HCT116 (cell line): ENCODE measurements at regions not wholly inside any gene's neighbourhood (a gene's known extent, or its start where the extent isn't known, plus 50 kb on each side); places are given as distances from the start of the nearest gene placed in this dataset.

Experiments
- CBX3 ChIP-seq: IDR thresholded peaks from 2 replicates; pipeline ENCODE4 v1.6.1; 2012; ENCODE audit warnings: low read depth
- ELF1 ChIP-seq: IDR thresholded peaks from 2 replicates; pipeline ENCODE4 v1.6.1; 2012; ENCODE audit warnings: low read depth, borderline replicate concordance
- EZH2 ChIP-seq: fragments of 200-600 bp; sonication (generic); IDR thresholded peaks from 2 replicates; pipeline ENCODE4 v1.6.1; 2017; ENCODE audit warnings: antibody characterized with exemption, mixed run types
- EZH2phosphoT487 ChIP-seq: fragments of 200-600 bp; IDR thresholded peaks from 2 replicates; pipeline ENCODE4 v1.6.1; 2018; ENCODE audit warnings: antibody characterized with exemption, borderline replicate concordance
- JUND ChIP-seq: IDR thresholded peaks from 2 replicates; pipeline ENCODE4 v1.6.1; 2012
- POLR2A ChIP-seq: IDR thresholded peaks from 2 replicates; pipeline ENCODE4 v1.7.0; 2011; ENCODE audit warnings: borderline replicate concordance; ENCODE audit not compliant: insufficient read depth, insufficient read length; ENCODE audit errors: extremely low read depth
- POLR2AphosphoS5 ChIP-seq: IDR thresholded peaks from 2 replicates; pipeline ENCODE4 v1.6.1; 2011; ENCODE audit warnings: mild to moderate bottlenecking, low read depth, low read length, moderate library complexity
- RAD21 ChIP-seq: IDR thresholded peaks from 2 replicates; pipeline ENCODE4 v1.6.1; 2012; ENCODE audit warnings: low read depth, mild to moderate bottlenecking
- YY1 ChIP-seq: IDR thresholded peaks from 2 replicates; pipeline ENCODE4 v1.6.1; 2011; ENCODE audit warnings: low read length, low read depth, moderate library complexity, mild to moderate bottlenecking; ENCODE audit not compliant: insufficient replicate concordance; ENCODE audit errors: extremely low read depth
- TF ChIP-seq, protein P1 (sequence below): IDR thresholded peaks from 2 replicates; pipeline ENCODE4 v1.6.1; 2012
- TF ChIP-seq, protein P2 (sequence below), 3 experiments: fragments of 200-600 bp in 1 of 3; sonication (generic) in 1 of 3; IDR thresholded peaks in 2 of 3; conservative IDR thresholded peaks in 1 of 3; 2 replicates each; pipeline ENCODE4 v1.5.1; 2012 to 2017; ENCODE audit warnings: low read depth in 2 of 3, low read length in 2 of 3, antibody characterized with exemption in 1 of 3, borderline replicate concordance in 1 of 3, control low read depth in 1 of 3, mild to moderate bottlenecking in 1 of 3, mixed read lengths in 1 of 3, mixed run types in 1 of 3, moderate library complexity in 1 of 3; ENCODE audit not compliant: insufficient read depth in 1 of 3
- TF ChIP-seq, protein P3 (sequence below): IDR thresholded peaks from 2 replicates; pipeline ENCODE4 v1.6.1; 2012; ENCODE audit warnings: low read depth
- TF ChIP-seq, protein P4 (sequence below): IDR thresholded peaks from 2 replicates; pipeline ENCODE4 v1.6.1; 2012

DNA sequence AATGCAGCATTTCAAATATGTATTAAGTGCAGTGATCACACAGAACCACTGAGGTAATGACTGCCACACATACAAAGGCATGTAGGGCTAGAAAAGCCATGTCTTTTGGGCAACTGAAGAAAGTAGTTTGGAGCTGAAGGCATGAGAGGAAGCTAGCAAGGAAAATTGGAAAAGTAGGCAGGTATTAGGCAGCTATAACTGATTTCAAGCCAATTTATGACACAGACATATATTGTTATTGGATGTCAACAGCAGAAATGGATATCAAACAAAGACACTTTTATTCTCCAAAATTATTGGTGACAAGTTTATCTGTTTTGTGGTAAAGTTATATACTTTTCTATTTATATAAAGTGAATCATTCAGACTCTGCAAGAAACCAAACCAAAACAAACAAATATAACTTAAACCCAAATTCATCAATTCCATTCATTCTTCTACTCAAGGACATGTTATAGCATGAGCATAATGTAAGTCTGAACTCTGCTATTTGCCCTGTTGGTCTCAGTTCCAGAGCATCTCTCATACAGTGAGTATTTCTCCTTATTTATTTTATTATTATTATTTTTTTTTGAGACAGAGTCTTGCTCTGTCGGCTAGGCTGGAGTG is 307.4 kb upstream of the COL8A1 start:
- TF ChIP-seq EZH2phosphoT487 (no peak), ELF1 (no peak), CBX3 (no peak), RAD21 (no peak), POLR2AphosphoS5 (no peak), POLR2A (no peak), EZH2 (no peak), JUND (no peak), YY1 (no peak)
- TF ChIP-seq, protein P1, sequence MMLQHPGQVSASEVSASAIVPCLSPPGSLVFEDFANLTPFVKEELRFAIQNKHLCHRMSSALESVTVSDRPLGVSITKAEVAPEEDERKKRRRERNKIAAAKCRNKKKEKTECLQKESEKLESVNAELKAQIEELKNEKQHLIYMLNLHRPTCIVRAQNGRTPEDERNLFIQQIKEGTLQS = no peak
- TF ChIP-seq, protein P2, sequence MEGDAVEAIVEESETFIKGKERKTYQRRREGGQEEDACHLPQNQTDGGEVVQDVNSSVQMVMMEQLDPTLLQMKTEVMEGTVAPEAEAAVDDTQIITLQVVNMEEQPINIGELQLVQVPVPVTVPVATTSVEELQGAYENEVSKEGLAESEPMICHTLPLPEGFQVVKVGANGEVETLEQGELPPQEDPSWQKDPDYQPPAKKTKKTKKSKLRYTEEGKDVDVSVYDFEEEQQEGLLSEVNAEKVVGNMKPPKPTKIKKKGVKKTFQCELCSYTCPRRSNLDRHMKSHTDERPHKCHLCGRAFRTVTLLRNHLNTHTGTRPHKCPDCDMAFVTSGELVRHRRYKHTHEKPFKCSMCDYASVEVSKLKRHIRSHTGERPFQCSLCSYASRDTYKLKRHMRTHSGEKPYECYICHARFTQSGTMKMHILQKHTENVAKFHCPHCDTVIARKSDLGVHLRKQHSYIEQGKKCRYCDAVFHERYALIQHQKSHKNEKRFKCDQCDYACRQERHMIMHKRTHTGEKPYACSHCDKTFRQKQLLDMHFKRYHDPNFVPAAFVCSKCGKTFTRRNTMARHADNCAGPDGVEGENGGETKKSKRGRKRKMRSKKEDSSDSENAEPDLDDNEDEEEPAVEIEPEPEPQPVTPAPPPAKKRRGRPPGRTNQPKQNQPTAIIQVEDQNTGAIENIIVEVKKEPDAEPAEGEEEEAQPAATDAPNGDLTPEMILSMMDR (IDR thresholded peaks at IDR 0.05 in 2 of 3, conservative IDR thresholded peaks at IDR 0.05 in 1 of 3; ENCODE audit: borderline replicate concordance in 1 of 3, insufficient read depth in 1 of 3, low read depth in 2 of 3, low read length in 2 of 3) = no peak
- TF ChIP-seq, protein P3, sequence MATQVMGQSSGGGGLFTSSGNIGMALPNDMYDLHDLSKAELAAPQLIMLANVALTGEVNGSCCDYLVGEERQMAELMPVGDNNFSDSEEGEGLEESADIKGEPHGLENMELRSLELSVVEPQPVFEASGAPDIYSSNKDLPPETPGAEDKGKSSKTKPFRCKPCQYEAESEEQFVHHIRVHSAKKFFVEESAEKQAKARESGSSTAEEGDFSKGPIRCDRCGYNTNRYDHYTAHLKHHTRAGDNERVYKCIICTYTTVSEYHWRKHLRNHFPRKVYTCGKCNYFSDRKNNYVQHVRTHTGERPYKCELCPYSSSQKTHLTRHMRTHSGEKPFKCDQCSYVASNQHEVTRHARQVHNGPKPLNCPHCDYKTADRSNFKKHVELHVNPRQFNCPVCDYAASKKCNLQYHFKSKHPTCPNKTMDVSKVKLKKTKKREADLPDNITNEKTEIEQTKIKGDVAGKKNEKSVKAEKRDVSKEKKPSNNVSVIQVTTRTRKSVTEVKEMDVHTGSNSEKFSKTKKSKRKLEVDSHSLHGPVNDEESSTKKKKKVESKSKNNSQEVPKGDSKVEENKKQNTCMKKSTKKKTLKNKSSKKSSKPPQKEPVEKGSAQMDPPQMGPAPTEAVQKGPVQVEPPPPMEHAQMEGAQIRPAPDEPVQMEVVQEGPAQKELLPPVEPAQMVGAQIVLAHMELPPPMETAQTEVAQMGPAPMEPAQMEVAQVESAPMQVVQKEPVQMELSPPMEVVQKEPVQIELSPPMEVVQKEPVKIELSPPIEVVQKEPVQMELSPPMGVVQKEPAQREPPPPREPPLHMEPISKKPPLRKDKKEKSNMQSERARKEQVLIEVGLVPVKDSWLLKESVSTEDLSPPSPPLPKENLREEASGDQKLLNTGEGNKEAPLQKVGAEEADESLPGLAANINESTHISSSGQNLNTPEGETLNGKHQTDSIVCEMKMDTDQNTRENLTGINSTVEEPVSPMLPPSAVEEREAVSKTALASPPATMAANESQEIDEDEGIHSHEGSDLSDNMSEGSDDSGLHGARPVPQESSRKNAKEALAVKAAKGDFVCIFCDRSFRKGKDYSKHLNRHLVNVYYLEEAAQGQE = no peak
- TF ChIP-seq, protein P4, sequence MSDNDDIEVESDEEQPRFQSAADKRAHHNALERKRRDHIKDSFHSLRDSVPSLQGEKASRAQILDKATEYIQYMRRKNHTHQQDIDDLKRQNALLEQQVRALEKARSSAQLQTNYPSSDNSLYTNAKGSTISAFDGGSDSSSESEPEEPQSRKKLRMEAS = no peak
